Coronary artery (tissue), 2 donors: ENCODE measurements at regions not wholly inside any gene's neighbourhood (a gene's known extent, or its start where the extent isn't known, plus 50 kb on each side); places are given as distances from the start of the nearest gene placed in this dataset.
"Not testable (repeated sequence)": the region's sequence is repeated elsewhere in the genome, so short reads cannot be mapped to it uniquely, and the experiment has no call there.

ENCODE experiments used
- DNase-seq: peaks from one replicate; pipeline ENCODE4 v3.0.0-alpha.2; 2017; ENCODE audit warnings: low spot score
- H3K27ac ChIP-seq, 2 donors: fragments of 200-600 bp; sonication (generic); one replicate each; pipeline ENCODE4 v1.5.1; 2016 to 2019
- H3K4me3 ChIP-seq: fragments of 200-600 bp; sonication (generic); 2 replicates; pipeline ENCODE4 v1.5.1; 2016; ENCODE audit warnings: mild to moderate bottlenecking, moderate library complexity
- TF ChIP-seq, protein P1 (sequence below): fragments of 200-600 bp; sonication (generic); IDR thresholded peaks from one replicate; pipeline ENCODE4 v1.5.1; 2019; ENCODE audit warnings: antibody characterized with exemption

DNA sequence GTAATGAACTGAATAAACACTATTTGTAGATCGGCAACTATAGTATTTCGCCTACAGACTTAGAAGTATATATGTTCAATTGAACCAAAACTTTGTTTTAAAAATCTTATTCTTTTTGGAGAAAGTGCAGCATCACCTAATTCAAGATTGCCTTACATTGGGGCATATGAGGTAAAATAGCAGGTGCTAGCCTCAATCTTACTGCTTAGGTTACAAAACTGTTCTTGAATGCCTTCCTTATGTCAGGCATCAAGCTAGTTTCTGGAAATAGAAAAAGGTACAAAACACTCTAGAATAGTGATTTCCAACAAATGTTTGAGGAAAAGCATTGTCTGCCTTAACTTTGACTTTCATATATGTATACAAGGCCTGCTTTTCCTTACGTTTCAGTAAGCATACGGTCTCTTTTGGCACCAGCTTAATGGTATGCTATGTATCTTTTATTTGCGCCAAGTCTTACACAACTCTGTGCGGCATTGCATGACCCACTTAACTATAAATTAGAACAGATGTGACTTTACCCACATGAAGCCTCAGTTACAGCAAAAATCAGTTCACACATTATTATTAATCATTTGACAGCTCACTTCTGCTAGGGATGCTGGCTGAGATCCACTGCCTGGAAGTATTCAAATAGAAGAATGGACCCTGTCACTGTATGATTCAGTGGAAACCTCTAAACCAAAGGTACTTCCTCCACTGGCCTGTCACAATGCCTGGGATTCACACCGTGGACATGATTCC is 174.1 kb downstream of the PRELID2 start:
- TF ChIP-seq, protein P1, sequence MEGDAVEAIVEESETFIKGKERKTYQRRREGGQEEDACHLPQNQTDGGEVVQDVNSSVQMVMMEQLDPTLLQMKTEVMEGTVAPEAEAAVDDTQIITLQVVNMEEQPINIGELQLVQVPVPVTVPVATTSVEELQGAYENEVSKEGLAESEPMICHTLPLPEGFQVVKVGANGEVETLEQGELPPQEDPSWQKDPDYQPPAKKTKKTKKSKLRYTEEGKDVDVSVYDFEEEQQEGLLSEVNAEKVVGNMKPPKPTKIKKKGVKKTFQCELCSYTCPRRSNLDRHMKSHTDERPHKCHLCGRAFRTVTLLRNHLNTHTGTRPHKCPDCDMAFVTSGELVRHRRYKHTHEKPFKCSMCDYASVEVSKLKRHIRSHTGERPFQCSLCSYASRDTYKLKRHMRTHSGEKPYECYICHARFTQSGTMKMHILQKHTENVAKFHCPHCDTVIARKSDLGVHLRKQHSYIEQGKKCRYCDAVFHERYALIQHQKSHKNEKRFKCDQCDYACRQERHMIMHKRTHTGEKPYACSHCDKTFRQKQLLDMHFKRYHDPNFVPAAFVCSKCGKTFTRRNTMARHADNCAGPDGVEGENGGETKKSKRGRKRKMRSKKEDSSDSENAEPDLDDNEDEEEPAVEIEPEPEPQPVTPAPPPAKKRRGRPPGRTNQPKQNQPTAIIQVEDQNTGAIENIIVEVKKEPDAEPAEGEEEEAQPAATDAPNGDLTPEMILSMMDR: no peak
- DNase-seq: no peak
- Histone ChIP-seq H3K27ac (no peak overlapping the region), H3K4me3 (no peak overlapping the region)

DNA sequence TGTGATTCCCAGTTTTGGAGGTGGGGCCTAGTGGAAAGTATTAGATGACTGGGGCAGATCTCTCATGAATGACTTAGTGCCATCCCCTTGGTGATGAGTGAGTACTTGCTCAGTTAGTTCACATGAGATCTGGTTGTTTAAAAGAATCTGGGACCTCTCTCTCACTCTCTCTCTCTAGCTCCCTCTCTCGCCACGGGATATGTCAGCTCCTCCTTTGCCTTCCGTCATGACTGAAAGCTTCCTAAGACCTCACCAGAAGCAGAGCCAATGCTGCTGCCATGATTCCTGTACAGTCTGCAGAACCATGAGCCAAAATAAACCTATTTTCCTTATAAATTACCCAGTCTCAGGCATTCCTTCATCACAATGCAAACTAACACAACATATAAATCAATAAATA is 176.7 kb downstream of the PRELID2 start:
- H3K27ac ChIP-seq: no peak overlapping the region
- DNase-seq: no peak
- TF ChIP-seq, protein P1: no peak
- H3K4me3 ChIP-seq: no peak overlapping the region

- not testable (repeated sequence) for H3K27ac ChIP-seq, H3K4me3 ChIP-seq, DNase-seq
These were observed 182.4 kb downstream of the PRELID2 start for GRCh38 chr5:145652700-145653099.

DNA sequence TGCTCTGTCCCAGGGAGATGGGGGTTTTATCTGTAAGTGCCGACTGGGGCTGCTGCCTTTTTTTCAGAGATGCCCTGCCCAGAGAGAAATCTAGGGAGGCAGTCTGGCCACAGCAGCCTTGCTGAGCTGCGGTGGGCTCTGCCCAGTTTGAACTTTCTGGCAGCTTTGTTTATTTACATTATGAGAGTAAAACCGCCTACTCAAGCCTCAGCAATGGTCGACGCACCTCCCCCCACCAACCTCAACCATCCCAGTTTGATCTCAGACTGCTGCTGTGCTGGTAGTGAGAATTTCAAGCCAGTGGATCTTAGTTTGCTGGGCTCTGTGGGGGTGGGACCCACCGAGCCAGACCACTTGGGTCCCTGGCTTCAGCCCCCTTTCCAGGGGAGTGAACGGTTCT is 188.0 kb downstream of the PRELID2 start:
- DNase-seq, H3K27ac ChIP-seq, H3K4me3 ChIP-seq: not testable (repeated sequence)

- not testable (repeated sequence) for H3K27ac ChIP-seq, DNase-seq, H3K4me3 ChIP-seq
These were observed 191.9 kb downstream of the PRELID2 start for GRCh38 chr5:145643214-145643613.

DNA sequence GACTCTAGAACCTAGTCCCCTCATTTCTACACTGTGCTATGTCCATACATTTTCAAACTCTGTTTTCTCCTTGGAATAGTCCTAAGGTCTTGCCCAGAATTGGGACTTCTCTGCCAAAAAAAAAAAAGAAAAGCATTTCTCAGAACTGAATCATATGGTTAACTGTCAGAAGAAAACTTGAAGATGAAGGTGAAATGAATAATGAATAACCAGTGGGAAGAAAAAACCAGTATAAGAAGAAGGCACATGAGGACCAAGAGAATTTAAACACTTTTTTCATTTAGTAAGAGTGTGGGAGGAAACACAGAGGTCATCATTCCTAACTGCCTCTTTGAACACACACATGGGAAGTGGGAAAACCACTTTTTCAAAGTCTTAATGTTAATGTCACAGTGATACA is 197.7 kb downstream of the PRELID2 start:
- TF ChIP-seq, protein P1: no peak
- H3K4me3 ChIP-seq: no peak overlapping the region
- DNase-seq: no peak
- no peak overlapping the region for H3K27ac ChIP-seq

DNA sequence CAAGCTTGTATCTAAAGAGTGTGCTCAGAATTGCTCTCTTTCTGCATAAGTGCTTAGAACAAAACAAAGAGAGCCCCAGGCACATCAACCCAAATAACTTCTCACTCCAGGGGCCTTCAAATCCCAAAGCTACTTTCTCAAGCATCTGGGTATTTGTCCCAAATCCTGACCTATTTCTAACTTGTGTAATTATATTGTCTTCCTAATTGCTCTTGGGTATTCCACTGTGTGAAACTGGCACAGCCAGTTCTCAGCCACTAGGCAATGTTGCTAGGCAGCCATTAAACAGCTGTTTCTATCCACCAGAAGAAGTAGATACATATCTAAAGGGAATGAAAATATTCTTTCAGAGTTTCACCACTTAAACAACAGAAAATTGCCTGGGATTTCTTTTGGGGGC is 198.8 kb downstream of the PRELID2 start:
- Histone ChIP-seq H3K4me3 (no peak overlapping the region), H3K27ac (no peak overlapping the region)
- no peak for DNase-seq
- TF ChIP-seq, protein P1: no peak

- Histone ChIP-seq H3K4me3 (no peak overlapping the region), H3K27ac (no peak overlapping the region)
- DNase-seq: no peak
- TF ChIP-seq, protein P1: no peak
These were observed 201.7 kb downstream of the PRELID2 start for GRCh38 chr5:145633474-145633873.

GRCh38 chr5:145632701-145633100 is 202.4 kb downstream of the PRELID2 start:
- DNase-seq: no peak
- TF ChIP-seq, protein P1: no peak
- no peak overlapping the region for H3K4me3 ChIP-seq
- H3K27ac ChIP-seq: no peak overlapping the region
